Tibial nerve (tissue), 3 donors: ENCODE measurements at regions not wholly inside any gene's neighbourhood (a gene's known extent, or its start where the extent isn't known, plus 50 kb on each side); places are given as distances from the start of the nearest gene placed in this dataset.

ENCODE experiments used
- POLR2A ChIP-seq, 2 donors: fragments of 450-650 bp; IDR thresholded peaks; one replicate each; pipeline ENCODE4 v1.6.1; 2017; ENCODE audit warnings: antibody characterized with exemption in 2 of 2, mild to moderate bottlenecking in 2 of 2, moderate library complexity in 2 of 2
- TF ChIP-seq, protein P1 (sequence below), 5 experiments: fragments of 200-600 bp in 3 of 5; fragments of 450-650 bp in 2 of 5; sonication (generic) in 3 of 5; IDR thresholded peaks; one replicate each; pipeline ENCODE4 v1.5.1; 2016 to 2019; ENCODE audit warnings: antibody characterized with exemption in 5 of 5, mild to moderate bottlenecking in 3 of 5, moderate library complexity in 2 of 5

GRCh38 chr16:56005958-56006357, 130.8 kb upstream of the CES5A start:
- TF ChIP-seq, protein P1, sequence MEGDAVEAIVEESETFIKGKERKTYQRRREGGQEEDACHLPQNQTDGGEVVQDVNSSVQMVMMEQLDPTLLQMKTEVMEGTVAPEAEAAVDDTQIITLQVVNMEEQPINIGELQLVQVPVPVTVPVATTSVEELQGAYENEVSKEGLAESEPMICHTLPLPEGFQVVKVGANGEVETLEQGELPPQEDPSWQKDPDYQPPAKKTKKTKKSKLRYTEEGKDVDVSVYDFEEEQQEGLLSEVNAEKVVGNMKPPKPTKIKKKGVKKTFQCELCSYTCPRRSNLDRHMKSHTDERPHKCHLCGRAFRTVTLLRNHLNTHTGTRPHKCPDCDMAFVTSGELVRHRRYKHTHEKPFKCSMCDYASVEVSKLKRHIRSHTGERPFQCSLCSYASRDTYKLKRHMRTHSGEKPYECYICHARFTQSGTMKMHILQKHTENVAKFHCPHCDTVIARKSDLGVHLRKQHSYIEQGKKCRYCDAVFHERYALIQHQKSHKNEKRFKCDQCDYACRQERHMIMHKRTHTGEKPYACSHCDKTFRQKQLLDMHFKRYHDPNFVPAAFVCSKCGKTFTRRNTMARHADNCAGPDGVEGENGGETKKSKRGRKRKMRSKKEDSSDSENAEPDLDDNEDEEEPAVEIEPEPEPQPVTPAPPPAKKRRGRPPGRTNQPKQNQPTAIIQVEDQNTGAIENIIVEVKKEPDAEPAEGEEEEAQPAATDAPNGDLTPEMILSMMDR (IDR thresholded peaks at IDR 0.05), result no peak
- no peak for TF ChIP-seq POLR2A (IDR thresholded peaks at IDR 0.05)
